ENCODE measurements at regions not wholly inside any gene's neighbourhood (a gene's known extent, or its start where the extent isn't known, plus 50 kb on each side); places are given as distances from the start of the nearest gene placed in this dataset.

GRCh38 chr12:5344131-5344530 lies 87.8 kb upstream of the NTF3 start:
- H2AFZ ChIP-seq (ENCODE audit: control insufficient read depth, low read depth, low read length) = no peak overlapping the region
- ChIA-PET POLR2A (no interaction called here), RAD21 (ENCODE audit: unreplicated experiment) (no interaction called here), CTCF (no interaction called here), SMC1A (ENCODE audit: uncharacterized antibody, unreplicated experiment) (no interaction called here)
- in situ Hi-C loops (cut with MboI) (no loop called here), intact Hi-C loops (cut with micrococcal nuclease; ENCODE audit: unreplicated experiment) (no loop called here)
- no peaks in the 10 kb centered on the region for H3K27me3 ChIP-seq (replicated peaks in 1 of 2; ENCODE audit: control insufficient read depth in 2 of 2, insufficient read depth in 2 of 2, low read length in 1 of 2)
- H3K4me3 ChIP-seq = no peak overlapping the region
- H3K9me3 ChIP-seq (replicated peaks; ENCODE audit: control insufficient read depth, insufficient read depth, low read length) = no peaks in the 10 kb centered on the region
- DNase-seq (ENCODE audit: low read depth, low spot score) (no peak), ATAC-seq (no peak), FAIRE-seq (no peak)
- H3K27ac ChIP-seq (ENCODE audit: control insufficient read depth, insufficient read depth) = no peak overlapping the region
- H3K9ac ChIP-seq (ENCODE audit: control insufficient read depth, insufficient read depth, low read length) = no peak overlapping the region
- WGBS (ENCODE audit: insufficient coverage, insufficient replicate concordance, low lambda C conversion rate, missing lambda C conversion rate) = 31% methylated on average over 3 of the region's 4 CpGs
- no TSS peak for BruUV-seq (replicated peaks)
- H3K4me1 ChIP-seq (ENCODE audit: control insufficient read depth, insufficient read depth, low read length) = no peaks in the 10 kb centered on the region
- H4K20me1 ChIP-seq (ENCODE audit: control insufficient read depth, insufficient read depth) = no peaks in the 10 kb centered on the region
- H3K79me2 ChIP-seq (ENCODE audit: control insufficient read depth, insufficient read depth, low read length) = no peaks in the 10 kb centered on the region
- no peaks in the 10 kb centered on the region for H3K36me3 ChIP-seq (ENCODE audit: control insufficient read depth in 2 of 2, insufficient read depth in 2 of 2, low read length in 1 of 2)
- no peak overlapping the region for H3K4me2 ChIP-seq (ENCODE audit: control insufficient read depth, insufficient read depth)
- TF ChIP-seq SREBF2 (IDR thresholded peaks at IDR 0.05; ENCODE audit: low read length) (no peak), CEBPB (IDR thresholded peaks at IDR 0.05; ENCODE audit: borderline replicate concordance in 1 of 2, low read depth in 2 of 2, low read length in 2 of 2) (no peak), SUPT20H (IDR thresholded peaks at IDR 0.05; ENCODE audit: borderline replicate concordance, control insufficient read depth, low read depth, low read length) (no peak), MTA2 (IDR thresholded peaks at IDR 0.05; ENCODE audit: low read depth) (no peak), RAD51 (IDR thresholded peaks at IDR 0.05) (no peak), MXI1 (IDR thresholded peaks at IDR 0.05; ENCODE audit: low read depth, low read length) (no peak), SMC3 (IDR thresholded peaks at IDR 0.05; ENCODE audit: borderline replicate concordance, low read length) (no peak), NFYA (IDR thresholded peaks at IDR 0.05; ENCODE audit: borderline replicate concordance, low read depth, low read length) (no peak), ZBED1 (IDR thresholded peaks at IDR 0.05; ENCODE audit: borderline replicate concordance) (no peak), CBFB (IDR thresholded peaks at IDR 0.05; ENCODE audit: low read depth) (no peak), ZNF687 (IDR thresholded peaks at IDR 0.05) (no peak), STAT1 (conservative IDR thresholded peaks at IDR 0.05) (no peak), JUND (IDR thresholded peaks at IDR 0.05; ENCODE audit: low read depth, low read length) (no peak), YY1 (IDR thresholded peaks at IDR 0.05; ENCODE audit: low read depth, low read length) (no peak), IRF4 (IDR thresholded peaks at IDR 0.05; ENCODE audit: low read depth, low read length) (no peak), SMAD5 (IDR thresholded peaks at IDR 0.05; ENCODE audit: low read depth) (no peak), E2F8 (IDR thresholded peaks at IDR 0.05; ENCODE audit: low read depth, partially characterized antibody) (no peak), ZBTB4 (CRISPR knock-in tag; IDR thresholded peaks at IDR 0.05) (no peak)

Measured in GM12878 (cell line).